Right lobe of liver (tissue), 6 donors: ENCODE measurements at regions not wholly inside any gene's neighbourhood (a gene's known extent, or its start where the extent isn't known, plus 50 kb on each side); places are given as distances from the start of the nearest gene placed in this dataset.

ENCODE experiments used
- ATAC-seq, 4 donors: fragments of 200-7000 bp; cut with Tn5 transposase; one replicate each; pipeline ENCODE4 v1.9.1; 2020; ENCODE audit warnings: mild to moderate bottlenecking in 4 of 4, moderate library complexity in 4 of 4
- DNase-seq, 3 donors: peaks; one replicate each; pipeline ENCODE4 v3.0.0-alpha.2; 2020
- H3K27ac ChIP-seq, 3 donors: fragments of 200-600 bp; one replicate each; pipeline ENCODE4 v1.8.0; 2022
- H3K27me3 ChIP-seq, 2 donors: fragments of 200-600 bp; one replicate each; pipeline ENCODE4 v1.8.0; 2022
- H3K36me3 ChIP-seq, 4 donors: fragments of 200-600 bp; sonication (generic) in 1 of 4; one replicate each; pipeline versions ENCODE4 v1.5.1 to v1.8.0; 2017 to 2022; ENCODE audit warnings: control low read depth in 1 of 4
- H3K4me1 ChIP-seq, 4 donors: fragments of 200-600 bp; sonication (generic) in 1 of 4; one replicate each; pipeline versions ENCODE4 v1.5.1 to v1.8.0; 2017 to 2022; ENCODE audit warnings: control low read depth in 1 of 4
- H3K4me3 ChIP-seq, 3 donors: fragments of 200-600 bp; one replicate each; pipeline ENCODE4 v1.8.0; 2022
- H3K9me3 ChIP-seq, 4 donors: fragments of 200-600 bp; sonication (generic) in 1 of 4; one replicate each; pipeline versions ENCODE4 v1.5.1 to v1.8.0; 2017 to 2022; ENCODE audit warnings: control low read depth in 1 of 4
- POLR2A ChIP-seq: fragments of 450-650 bp; IDR thresholded peaks from one replicate; pipeline ENCODE4 v1.6.1; 2017; ENCODE audit warnings: antibody characterized with exemption, mild to moderate bottlenecking
- WGBS: methylation state at CpG from one replicate; pipeline ENCODE4 v1.1.6; 2018; ENCODE audit warnings: low coverage, low lambda C conversion rate; ENCODE audit not compliant: insufficient coverage; ENCODE audit errors: missing lambda C conversion rate; 5-methylcytosine and 5-hydroxymethylcytosine counted together
- intact Hi-C, 2 donors: fragments of 100-400 bp; cut with DNase I; formaldehyde crosslinking; loops; one replicate each; pipeline versions ENCODE4 v1.11.2 to v1.14.1; 2022
- TF ChIP-seq, protein P1 (sequence below), 4 donors: fragments of 200-600 bp in 3 of 4; fragments of 450-650 bp in 1 of 4; IDR thresholded peaks; one replicate each; pipeline versions ENCODE4 v1.5.1 to v1.8.0; 2016 to 2022; ENCODE audit warnings: antibody characterized with exemption in 4 of 4, mild to moderate bottlenecking in 2 of 4
- donor health status: DM: no; HTN: yes; CAD: no.
- donor health status: DM: no; HTN: no; CAD: no.
- donor health status: DM: no; HTN: no; CAD: no.
- donor health status: DM: no; HTN: yes; CAD: no.
- donor health status: DM: no; HTN: yes; CAD: no.

DNA sequence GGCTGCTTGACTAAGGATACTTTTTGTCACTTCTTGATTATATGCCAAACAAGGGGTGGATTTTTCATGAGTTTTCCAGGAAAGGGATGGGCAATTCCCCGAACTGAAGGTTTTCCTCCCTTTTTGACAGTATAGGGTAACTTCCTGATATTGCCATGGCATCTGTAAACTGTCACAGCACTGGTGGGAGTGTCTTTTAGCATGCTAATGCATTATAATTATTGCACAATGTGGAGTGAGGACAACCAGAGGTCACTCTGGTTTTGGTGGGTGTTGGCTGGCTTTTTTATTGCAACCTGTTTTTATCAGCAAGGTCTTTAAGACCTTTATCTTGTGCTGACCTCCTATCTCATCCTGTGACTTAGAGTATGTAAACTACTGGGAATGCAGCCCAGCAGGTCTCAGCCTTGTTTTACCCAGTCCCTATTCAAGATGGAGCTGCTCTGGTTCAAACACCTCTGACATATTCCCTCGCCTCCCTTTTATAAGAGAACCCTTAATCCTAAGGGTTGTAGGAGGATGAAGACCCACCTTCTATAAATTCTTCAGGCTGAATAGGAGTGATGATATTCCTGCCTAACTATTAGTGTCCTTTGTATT, 471.2 kb downstream of the ATP23 start:
- H3K27me3 ChIP-seq: no peaks in the 10 kb centered on the region
- no peaks in the 10 kb centered on the region for H3K9me3 ChIP-seq
- no peaks in the 10 kb centered on the region for H3K36me3 ChIP-seq
- no peak for TF ChIP-seq POLR2A
- TF ChIP-seq, protein P1, sequence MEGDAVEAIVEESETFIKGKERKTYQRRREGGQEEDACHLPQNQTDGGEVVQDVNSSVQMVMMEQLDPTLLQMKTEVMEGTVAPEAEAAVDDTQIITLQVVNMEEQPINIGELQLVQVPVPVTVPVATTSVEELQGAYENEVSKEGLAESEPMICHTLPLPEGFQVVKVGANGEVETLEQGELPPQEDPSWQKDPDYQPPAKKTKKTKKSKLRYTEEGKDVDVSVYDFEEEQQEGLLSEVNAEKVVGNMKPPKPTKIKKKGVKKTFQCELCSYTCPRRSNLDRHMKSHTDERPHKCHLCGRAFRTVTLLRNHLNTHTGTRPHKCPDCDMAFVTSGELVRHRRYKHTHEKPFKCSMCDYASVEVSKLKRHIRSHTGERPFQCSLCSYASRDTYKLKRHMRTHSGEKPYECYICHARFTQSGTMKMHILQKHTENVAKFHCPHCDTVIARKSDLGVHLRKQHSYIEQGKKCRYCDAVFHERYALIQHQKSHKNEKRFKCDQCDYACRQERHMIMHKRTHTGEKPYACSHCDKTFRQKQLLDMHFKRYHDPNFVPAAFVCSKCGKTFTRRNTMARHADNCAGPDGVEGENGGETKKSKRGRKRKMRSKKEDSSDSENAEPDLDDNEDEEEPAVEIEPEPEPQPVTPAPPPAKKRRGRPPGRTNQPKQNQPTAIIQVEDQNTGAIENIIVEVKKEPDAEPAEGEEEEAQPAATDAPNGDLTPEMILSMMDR (IDR thresholded peaks at IDR 0.05): no peak
- ATAC-seq (no peak), DNase-seq (no peak)
- no peak overlapping the region for H3K27ac ChIP-seq
- H3K4me1 ChIP-seq: no peaks in the 10 kb centered on the region
- no peak overlapping the region for H3K4me3 ChIP-seq
- intact Hi-C loops: no loop called here
- WGBS: 18% methylated on average over 2 of the region's 2 CpGs

DNA sequence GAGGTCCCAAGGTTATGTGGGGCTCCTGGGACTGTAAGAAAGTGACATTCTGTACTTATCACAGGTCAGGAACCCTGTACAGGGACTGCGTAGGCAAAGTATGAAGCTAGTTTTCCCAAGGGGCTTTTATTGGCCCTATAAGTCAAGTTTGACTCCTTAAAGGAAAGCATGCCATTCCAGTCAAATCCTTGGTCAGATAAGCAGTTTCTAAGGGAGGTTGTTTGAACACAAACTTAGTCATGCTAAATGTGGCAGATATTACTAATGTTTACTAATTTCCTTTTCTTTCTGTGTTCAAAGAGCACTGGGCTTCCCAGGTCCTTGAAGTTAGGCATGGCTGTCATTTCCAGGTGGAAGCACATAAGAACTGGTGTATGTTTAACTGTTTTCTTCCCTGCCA, 472.4 kb downstream of the ATP23 start:
- TF ChIP-seq, protein P1 (IDR thresholded peaks at IDR 0.05): no peak
- TF ChIP-seq POLR2A: no peak
- 78% methylated on average over 1 of the region's 1 CpG for WGBS
- Histone ChIP-seq H3K4me3 (no peak overlapping the region), H3K27ac (no peak overlapping the region), H3K27me3 (no peaks in the 10 kb centered on the region), H3K36me3 (no peaks in the 10 kb centered on the region), H3K9me3 (no peaks in the 10 kb centered on the region), H3K4me1 (no peaks in the 10 kb centered on the region)
- intact Hi-C loops: no loop called here
- ATAC-seq (no peak), DNase-seq (no peak)

DNA sequence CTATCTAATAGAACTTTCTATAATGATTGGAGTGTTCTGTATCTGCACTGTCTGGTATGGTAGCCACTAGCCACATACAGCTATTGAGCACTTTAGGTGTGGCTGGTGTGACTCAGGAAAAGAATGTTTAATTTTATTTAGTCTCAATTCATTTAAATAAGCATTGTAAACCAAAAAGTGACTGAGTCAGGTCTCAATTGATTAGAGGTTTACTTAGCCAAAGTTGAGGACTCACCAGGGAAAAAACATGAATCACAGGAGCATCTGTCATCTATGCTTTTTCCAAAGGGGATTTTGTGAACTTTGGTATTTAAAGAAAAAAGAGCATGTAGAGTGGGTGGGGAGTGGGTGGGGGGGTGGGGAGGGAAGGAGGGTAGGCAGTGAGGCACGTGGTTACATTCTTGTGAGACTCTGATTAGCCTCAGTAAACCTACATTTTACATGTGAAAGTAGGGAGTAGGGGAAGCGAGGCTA, 473.1 kb downstream of the ATP23 start:
- WGBS: 47% methylated on average over 2 of the region's 2 CpGs
- TF ChIP-seq POLR2A: no peak
- TF ChIP-seq, protein P1 (IDR thresholded peaks at IDR 0.05): no peak

DNA sequence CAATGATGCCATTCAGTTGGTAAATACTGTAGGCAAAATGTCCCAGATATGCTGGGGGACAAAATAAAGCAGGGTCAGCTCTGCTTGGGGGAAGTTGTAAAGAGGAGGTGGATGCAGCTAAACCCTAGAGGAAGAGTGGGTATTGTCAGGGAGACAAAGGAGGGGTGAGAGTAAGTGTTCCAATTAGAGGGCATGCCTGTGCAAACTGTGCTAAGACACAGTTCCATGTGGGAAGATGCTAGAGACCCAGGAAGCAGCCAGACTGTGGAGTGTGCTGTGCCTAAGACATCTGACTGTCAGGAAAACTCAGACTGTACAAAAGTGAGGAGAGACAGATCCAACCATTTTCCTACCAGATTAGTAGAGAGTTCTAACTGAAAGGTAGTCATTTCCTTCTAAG, 474.3 kb downstream of the ATP23 start:
- no peak overlapping the region for H3K27ac ChIP-seq
- H3K27me3 ChIP-seq: no peaks in the 10 kb centered on the region
- no peaks in the 10 kb centered on the region for H3K4me1 ChIP-seq
- intact Hi-C loops: no loop called here
- no peak for DNase-seq
- no peak overlapping the region for H3K4me3 ChIP-seq
- no peak for ATAC-seq
- no peaks in the 10 kb centered on the region for H3K9me3 ChIP-seq
- TF ChIP-seq, protein P1 (IDR thresholded peaks at IDR 0.05): no peak
- TF ChIP-seq POLR2A: no peak
- no peaks in the 10 kb centered on the region for H3K36me3 ChIP-seq

More for the DNA sequence above, 473.1 kb downstream of the ATP23 start:
- Histone ChIP-seq H3K27me3 (no peaks in the 10 kb centered on the region), H3K27ac (no peak overlapping the region), H3K4me1 (no peaks in the 10 kb centered on the region), H3K4me3 (no peak overlapping the region), H3K36me3 (no peaks in the 10 kb centered on the region), H3K9me3 (no peaks in the 10 kb centered on the region)
- ATAC-seq (no peak), DNase-seq (no peak)
- intact Hi-C loops: no loop called here

DNA sequence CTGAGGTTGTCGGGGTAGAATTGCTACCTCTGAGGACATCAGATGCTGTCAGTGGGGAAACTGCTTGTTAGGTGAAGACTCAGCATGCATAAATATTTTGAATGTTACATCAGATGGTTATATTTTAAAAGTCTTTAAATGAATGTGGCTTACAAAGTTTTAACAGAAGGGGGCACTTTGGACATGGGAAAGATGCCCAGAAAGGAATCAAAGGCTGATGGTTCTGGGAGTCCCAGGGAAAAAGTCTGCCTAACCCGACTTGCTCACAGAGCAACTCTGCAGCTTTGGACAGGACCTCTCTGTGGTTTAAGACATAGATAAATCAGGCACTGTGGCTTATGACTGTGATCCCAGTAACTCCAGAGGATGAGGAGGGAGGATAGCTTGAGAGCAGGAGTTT, 474.9 kb downstream of the ATP23 start:
- no peak for DNase-seq
- Histone ChIP-seq H3K36me3 (no peaks in the 10 kb centered on the region), H3K27me3 (no peaks in the 10 kb centered on the region), H3K4me1 (no peaks in the 10 kb centered on the region), H3K9me3 (no peaks in the 10 kb centered on the region), H3K4me3 (no peak overlapping the region), H3K27ac (no peak overlapping the region)
- no peak for ATAC-seq
- WGBS: 36% methylated on average over 2 of the region's 2 CpGs
- TF ChIP-seq, protein P1 (IDR thresholded peaks at IDR 0.05): no peak
- TF ChIP-seq POLR2A: no peak
- intact Hi-C loops: no loop called here
